Spleen (tissue), 11 donors: ENCODE measurements at regions not wholly inside any gene's neighbourhood (a gene's known extent, or its start where the extent isn't known, plus 50 kb on each side); places are given as distances from the start of the nearest gene placed in this dataset.

ENCODE experiments used
- DNase-seq: peaks from one replicate; pipeline ENCODE4 v3.0.0-alpha.2; 2020
- H3K27ac ChIP-seq, 8 donors: fragments of 200-600 bp; sonication (generic) in 7 of 8; 1 replicate in 4 of 8; 2 replicates in 4 of 8; pipeline versions ENCODE4 v1.5.0 to v1.8.0; 2016 to 2021; ENCODE audit warnings: inconsistent platforms in 4 of 8, mild to moderate bottlenecking in 4 of 8, moderate library complexity in 1 of 8
- H3K27me3 ChIP-seq, 7 donors: fragments of 200-600 bp; sonication (generic) in 6 of 7; replicated peaks in 1 of 7; 1 replicate in 4 of 7; 2 replicates in 3 of 7; pipeline versions ENCODE4 v1.5.0 to v1.8.0; 2016 to 2021; ENCODE audit warnings: inconsistent platforms in 3 of 7, mild to moderate bottlenecking in 1 of 7
- H3K36me3 ChIP-seq, 6 donors: fragments of 200-600 bp; sonication (generic) in 5 of 6; 1 replicate in 4 of 6; 2 replicates in 2 of 6; pipeline versions ENCODE4 v1.5.0 to v1.8.0; 2016 to 2021; ENCODE audit warnings: inconsistent platforms in 2 of 6
- H3K4me1 ChIP-seq, 6 donors: fragments of 200-600 bp; sonication (generic) in 5 of 6; 1 replicate in 3 of 6; 2 replicates in 3 of 6; pipeline versions ENCODE4 v1.5.0 to v1.8.0; 2016 to 2021; ENCODE audit warnings: inconsistent platforms in 3 of 6
- H3K4me3 ChIP-seq, 8 donors: fragments of 200-600 bp; sonication (generic) in 7 of 8; 1 replicate in 4 of 8; 2 replicates in 4 of 8; pipeline versions ENCODE4 v1.5.0 to v1.8.0; 2016 to 2021; ENCODE audit warnings: inconsistent platforms in 4 of 8, mild to moderate bottlenecking in 4 of 8, moderate library complexity in 2 of 8
- H3K9me3 ChIP-seq, 8 donors: fragments of 200-600 bp; sonication (generic) in 7 of 8; 1 replicate in 4 of 8; 2 replicates in 4 of 8; pipeline versions ENCODE4 v1.5.0 to v1.8.0; 2016 to 2021; ENCODE audit warnings: inconsistent platforms in 4 of 8
- POLR2A ChIP-seq, 3 donors: fragments of 450-650 bp; IDR thresholded peaks; one replicate each; pipeline ENCODE4 v1.5.1; 2017; ENCODE audit warnings: antibody characterized with exemption in 3 of 3, mild to moderate bottlenecking in 1 of 3
- POLR2AphosphoS5 ChIP-seq, 3 donors: sonication (generic); formaldehyde crosslinking; IDR thresholded peaks; one replicate each; pipeline ENCODE4 v1.5.1; 2017; ENCODE audit warnings: antibody characterized with exemption in 3 of 3
- WGBS, 5 donors: extraction: QIAGEN DNeasy Blood & Tissue Kit in 3 of 5; methylation state at CpG; one replicate each; pipeline versions ENCODE4 v1.1.5 to v1.1.7; 2013 to 2018; 5-methylcytosine and 5-hydroxymethylcytosine counted together
- intact Hi-C: fragments of 100-400 bp; cut with DNase I; formaldehyde crosslinking; loops from one replicate; pipeline ENCODE4 v1.15.0; 2023; ENCODE audit warnings: low total_unique reads
- TF ChIP-seq, protein P1 (sequence below), 11 experiments: fragments of 200-600 bp in 7 of 11; fragments of 450-650 bp in 4 of 11; sonication (generic) in 4 of 11; IDR thresholded peaks in 8 of 11; conservative IDR thresholded peaks in 3 of 11; 1 replicate in 7 of 11; 2 replicates in 4 of 11; pipeline versions ENCODE4 v1.4.0 to v1.8.0; 2016 to 2021; ENCODE audit warnings: antibody characterized with exemption in 11 of 11, inconsistent platforms in 4 of 11, mild to moderate bottlenecking in 1 of 11
- donor health status: healthy with polysubstance abuse.
- donor health status: DM: no; HTN: no; CAD: no; lungs with moderate emphysema.
- donor health status: DM: no; HTN: no; CAD: no.
- donor health status: Bipolar disorder and iron deficiency.
- donor health status: healthy.
- donor health status: DM: no; HTN: no; CAD: no.
- donor health status: DM: yes; HTN: yes; CAD: no.

GRCh38 chr6:112488238-112488637 lies 141.1 kb downstream of the RFPL4B start:
- no peaks in the 10 kb centered on the region for H3K4me1 ChIP-seq
- 43 to 69% (median 52%) methylated on average over 2 of the region's 2 CpGs for WGBS, 5 donors
- no peaks in the 10 kb centered on the region for H3K9me3 ChIP-seq
- H3K27ac ChIP-seq, result no peak overlapping the region
- no peak overlapping the region for H3K4me3 ChIP-seq
- H3K36me3 ChIP-seq, result no peaks in the 10 kb centered on the region
- TF ChIP-seq, protein P1, sequence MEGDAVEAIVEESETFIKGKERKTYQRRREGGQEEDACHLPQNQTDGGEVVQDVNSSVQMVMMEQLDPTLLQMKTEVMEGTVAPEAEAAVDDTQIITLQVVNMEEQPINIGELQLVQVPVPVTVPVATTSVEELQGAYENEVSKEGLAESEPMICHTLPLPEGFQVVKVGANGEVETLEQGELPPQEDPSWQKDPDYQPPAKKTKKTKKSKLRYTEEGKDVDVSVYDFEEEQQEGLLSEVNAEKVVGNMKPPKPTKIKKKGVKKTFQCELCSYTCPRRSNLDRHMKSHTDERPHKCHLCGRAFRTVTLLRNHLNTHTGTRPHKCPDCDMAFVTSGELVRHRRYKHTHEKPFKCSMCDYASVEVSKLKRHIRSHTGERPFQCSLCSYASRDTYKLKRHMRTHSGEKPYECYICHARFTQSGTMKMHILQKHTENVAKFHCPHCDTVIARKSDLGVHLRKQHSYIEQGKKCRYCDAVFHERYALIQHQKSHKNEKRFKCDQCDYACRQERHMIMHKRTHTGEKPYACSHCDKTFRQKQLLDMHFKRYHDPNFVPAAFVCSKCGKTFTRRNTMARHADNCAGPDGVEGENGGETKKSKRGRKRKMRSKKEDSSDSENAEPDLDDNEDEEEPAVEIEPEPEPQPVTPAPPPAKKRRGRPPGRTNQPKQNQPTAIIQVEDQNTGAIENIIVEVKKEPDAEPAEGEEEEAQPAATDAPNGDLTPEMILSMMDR (IDR thresholded peaks at IDR 0.05 in 8 of 11, conservative IDR thresholded peaks at IDR 0.05 in 3 of 11), result no peak
- TF ChIP-seq POLR2A (IDR thresholded peaks at IDR 0.05) (no peak), POLR2AphosphoS5 (IDR thresholded peaks at IDR 0.05) (no peak)
- intact Hi-C loops, result no loop called here
- DNase-seq, result no peak
- H3K27me3 ChIP-seq, result no peaks in the 10 kb centered on the region

- H3K4me3 ChIP-seq, result no peak overlapping the region
- no peak overlapping the region for H3K27ac ChIP-seq
- intact Hi-C loops, result no loop called here
- H3K9me3 ChIP-seq, result no peaks in the 10 kb centered on the region
- H3K36me3 ChIP-seq, result no peaks in the 10 kb centered on the region
- no peaks in the 10 kb centered on the region for H3K27me3 ChIP-seq
- TF ChIP-seq POLR2A (IDR thresholded peaks at IDR 0.05) (no peak), POLR2AphosphoS5 (IDR thresholded peaks at IDR 0.05) (no peak)
- TF ChIP-seq, protein P1 (IDR thresholded peaks at IDR 0.05 in 8 of 11, conservative IDR thresholded peaks at IDR 0.05 in 3 of 11), result no peak
- DNase-seq, result no peak
- 31 to 59% (median 46%) methylated on average over 5 of the region's 5 CpGs for WGBS, 5 donors
- H3K4me1 ChIP-seq, result no peaks in the 10 kb centered on the region
Observed at GRCh38 chr6:112501705-112502104, 154.6 kb downstream of the RFPL4B start.

- no peak for DNase-seq
- WGBS, 5 donors, result 81 to 85% (median 82%) methylated on average over 7 of the region's 7 CpGs
Observed at GRCh38 chr6:112502351-112503090, 155.4 kb downstream of the RFPL4B start.

DNA sequence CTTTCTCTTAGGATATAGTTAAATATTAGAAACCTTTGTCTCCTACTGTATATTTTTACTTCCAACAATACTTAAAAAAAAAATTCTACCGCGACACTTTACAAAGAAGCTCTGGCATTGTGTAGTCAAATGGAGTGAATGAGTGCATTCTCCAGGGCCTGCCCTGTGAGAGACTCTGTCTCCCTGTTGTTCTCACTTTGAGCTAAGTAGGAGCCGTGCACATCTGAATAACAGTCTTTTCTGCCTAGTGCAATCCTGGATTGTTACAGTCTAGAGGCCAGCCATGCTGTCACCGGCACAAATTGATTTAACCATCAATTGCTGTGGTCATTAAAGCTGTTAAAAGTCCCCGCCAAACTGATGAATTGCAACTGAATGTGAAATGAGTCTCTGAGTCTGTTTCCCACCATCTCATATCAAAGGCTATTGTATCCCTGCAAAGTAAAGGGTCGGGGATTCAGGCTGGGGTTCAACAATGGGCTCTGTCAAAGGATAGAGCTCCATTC lies 156.0 kb downstream of the RFPL4B start:
- 81 to 90% (median 83%) methylated on average over 6 of the region's 6 CpGs for WGBS, 5 donors
- TF ChIP-seq POLR2AphosphoS5 (IDR thresholded peaks at IDR 0.05) (no peak), POLR2A (IDR thresholded peaks at IDR 0.05) (no peak)
- TF ChIP-seq, protein P1 (IDR thresholded peaks at IDR 0.05 in 8 of 11, conservative IDR thresholded peaks at IDR 0.05 in 3 of 11), result no peak
- Histone ChIP-seq H3K4me1 (no peaks in the 10 kb centered on the region), H3K27ac (no peak overlapping the region), H3K9me3 (no peaks in the 10 kb centered on the region), H3K27me3 (no peaks in the 10 kb centered on the region), H3K4me3 (no peak overlapping the region), H3K36me3 (no peaks in the 10 kb centered on the region)
- intact Hi-C loops, result no loop called here
- no peak for DNase-seq

More at GRCh38 chr6:112502351-112503090, 155.4 kb downstream of the RFPL4B start:
- Histone ChIP-seq H3K27me3 (no peaks in the 10 kb centered on the region), H3K4me3 (no peak overlapping the region), H3K27ac (no peak overlapping the region), H3K9me3 (no peaks in the 10 kb centered on the region), H3K4me1 (no peaks in the 10 kb centered on the region), H3K36me3 (no peaks in the 10 kb centered on the region)
- intact Hi-C loops, result no loop called here
- TF ChIP-seq POLR2AphosphoS5 (IDR thresholded peaks at IDR 0.05) (no peak), POLR2A (IDR thresholded peaks at IDR 0.05) (no peak)
